Left kidney (tissue), 1 donor: ENCODE measurements at regions not wholly inside any gene's neighbourhood (a gene's known extent, or its start where the extent isn't known, plus 50 kb on each side); places are given as distances from the start of the nearest gene placed in this dataset.

Source experiments
- DNase-seq: peaks from one replicate; pipeline ENCODE4 v3.0.0-alpha.2; 2013

DNA sequence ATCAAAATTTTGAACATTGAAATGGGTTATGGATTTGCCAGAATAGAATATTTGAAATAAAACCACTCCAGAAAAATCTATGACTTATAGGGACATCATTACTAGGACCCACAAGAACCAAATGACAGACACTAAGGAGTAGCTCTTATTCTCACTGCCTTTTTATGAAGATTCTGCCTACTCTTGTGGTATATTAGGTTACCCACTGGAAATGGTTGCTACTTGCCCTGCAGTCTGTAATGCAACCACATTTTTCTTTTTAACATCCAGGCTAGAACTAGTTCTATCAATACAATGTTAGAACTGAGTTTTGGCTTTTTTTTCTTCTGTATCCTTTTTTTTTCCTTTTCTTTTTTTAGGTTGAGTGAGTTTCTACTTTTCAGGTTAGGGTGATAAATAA lies 158.9 kb downstream of the PPP1R2C start:
- DNase-seq: no peak

DNA sequence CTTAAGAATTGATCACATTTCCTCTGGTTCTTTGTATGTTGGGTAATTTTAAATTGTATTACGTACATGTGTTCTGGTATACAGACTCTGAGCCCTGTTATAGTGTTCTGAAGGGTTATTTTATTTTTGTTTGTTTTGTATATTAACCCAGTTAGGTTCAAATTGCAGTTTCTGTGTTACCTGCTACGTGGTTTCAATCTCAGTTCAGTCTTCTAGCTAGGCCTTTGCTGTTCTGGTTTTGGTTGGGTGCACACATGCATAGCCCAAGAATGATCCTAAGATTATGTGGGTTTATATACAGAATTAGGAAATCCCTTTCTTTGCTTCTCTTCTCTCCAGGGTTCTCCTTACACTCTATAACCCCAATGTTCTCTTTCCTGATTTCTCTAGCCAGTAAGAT lies 161.0 kb downstream of the PPP1R2C start:
- no peak for DNase-seq

DNA sequence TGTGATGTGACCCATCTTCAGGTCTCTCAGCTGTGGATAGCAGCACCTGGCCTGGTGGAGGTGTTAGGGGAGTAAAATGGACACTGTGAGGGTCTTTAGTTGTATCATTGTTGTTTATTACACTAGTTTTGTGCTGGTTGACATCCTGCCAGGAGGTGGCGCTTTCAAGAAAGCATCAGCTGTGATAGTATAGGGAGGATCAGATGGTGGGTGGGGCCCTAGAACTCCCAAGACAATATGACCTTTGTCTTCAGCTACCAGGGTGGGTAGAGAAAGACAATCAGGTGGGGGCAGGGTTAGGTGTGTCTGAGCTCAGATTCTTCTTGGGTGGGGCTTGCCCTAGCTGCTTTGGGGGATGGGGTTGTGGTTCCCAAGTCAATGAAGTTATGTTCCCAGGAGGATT lies 162.8 kb downstream of the PPP1R2C start:
- no peak for DNase-seq

DNA sequence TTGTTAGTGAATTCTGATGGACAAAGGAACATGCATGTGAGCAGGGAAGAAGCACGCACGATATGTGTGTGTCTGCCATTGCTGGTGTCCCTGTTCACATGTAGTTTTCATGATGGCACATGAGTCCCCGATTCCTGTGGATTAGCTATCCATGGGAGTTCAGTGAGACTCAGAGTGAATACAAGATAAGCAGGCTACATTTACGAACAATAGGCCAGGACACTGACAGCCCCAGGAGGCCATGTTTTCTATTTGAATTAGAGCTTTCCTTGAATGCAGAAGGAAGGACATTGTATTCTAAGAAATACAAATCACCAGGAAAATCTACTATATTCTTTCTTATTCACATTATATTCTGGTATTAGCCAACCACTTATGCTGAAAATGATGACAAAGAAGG lies 171.4 kb downstream of the PPP1R2C start:
- no peak for DNase-seq

DNA sequence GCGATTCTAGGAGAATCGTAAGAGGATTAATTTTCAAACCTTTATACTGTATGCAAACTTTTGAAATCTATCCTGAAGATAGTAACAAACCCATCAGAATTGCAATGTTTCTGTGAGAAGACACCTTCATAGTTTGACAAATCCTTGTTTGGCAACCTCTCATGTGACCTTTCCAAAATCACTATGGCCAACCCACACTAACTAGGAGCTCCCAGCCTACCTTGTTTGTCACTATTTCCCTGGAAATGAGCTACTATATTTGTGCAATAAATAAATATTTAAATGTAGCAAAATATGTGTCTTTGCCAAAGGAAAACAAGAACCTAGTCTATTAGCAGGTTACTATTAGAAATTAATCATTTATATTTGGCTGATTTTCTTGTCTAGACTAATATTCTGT lies 173.7 kb downstream of the PPP1R2C start:
- DNase-seq: no peak

DNA sequence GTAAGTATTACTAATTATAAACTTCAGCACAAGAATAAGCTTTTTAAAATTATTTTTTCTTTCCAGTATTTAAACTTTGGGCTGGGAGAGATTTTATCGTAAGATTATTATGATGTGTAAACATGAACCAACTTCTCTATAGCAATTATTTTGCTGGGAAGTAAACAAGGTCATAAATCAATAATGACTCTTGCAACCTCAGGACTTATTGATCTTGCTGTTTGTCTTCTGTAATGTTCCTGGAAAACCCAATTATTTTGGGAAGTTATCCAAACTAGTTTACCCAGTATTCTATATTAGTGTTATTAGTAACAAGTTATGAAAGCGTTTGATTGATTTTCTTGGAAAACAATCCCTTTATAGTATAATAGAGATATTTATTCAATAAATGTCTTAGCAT lies 174.9 kb downstream of the PPP1R2C start:
- no peak for DNase-seq

DNA sequence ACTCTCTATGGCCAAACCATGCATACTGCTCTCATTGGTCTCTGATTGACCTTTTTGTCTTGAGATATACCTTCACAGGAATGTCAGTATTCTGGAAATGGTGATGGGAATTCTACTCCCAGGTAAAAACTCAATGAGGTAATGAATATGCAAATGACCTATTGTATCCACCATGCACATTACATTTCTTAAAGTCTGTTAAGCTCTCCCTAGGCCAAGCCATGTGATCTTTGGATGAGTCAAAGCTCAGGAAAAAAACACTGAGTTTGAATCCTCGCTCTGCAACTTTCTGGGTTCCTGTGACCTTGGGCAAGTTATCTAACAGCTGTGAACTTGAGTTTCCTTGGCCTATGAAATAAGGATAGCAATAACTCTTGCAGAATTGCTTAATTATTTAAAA lies 175.4 kb downstream of the PPP1R2C start:
- DNase-seq: no peak

DNA sequence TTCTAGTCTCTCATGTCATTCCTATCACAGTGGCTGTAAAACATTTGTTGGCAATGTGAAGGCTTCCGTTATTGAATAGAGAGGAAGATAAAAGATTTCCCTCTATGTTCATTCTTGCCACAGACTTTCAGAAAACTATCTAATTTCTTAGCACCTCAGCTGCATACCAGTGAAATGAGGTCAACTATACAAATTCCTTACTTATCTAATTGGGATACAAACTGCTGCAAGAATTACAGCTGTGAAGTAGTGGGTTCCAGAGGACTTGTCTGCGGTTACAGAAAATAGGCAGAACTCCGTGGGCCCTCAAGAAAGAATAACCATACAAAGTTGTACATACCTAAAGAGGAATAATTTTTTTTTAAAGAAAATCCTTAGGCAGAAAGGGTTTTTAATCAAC lies 175.8 kb downstream of the PPP1R2C start:
- DNase-seq: no peak

DNA sequence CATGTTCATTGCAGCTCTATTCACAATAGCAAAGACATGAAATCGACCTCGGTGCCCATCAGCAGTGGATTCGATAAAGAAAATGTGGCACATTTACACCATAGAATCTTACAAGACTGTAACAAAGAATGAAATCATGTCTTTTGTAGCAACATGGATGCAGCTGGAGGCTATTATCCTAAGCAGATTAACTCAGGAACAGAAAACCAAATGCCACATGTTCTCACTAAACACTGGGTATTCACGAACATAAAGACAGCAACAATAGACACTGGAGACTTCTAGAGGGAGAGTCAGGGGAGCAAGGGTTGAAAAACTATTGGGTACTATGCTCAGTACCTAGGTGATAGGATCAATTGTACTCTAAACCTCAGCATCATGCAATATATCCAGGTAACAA lies 180.5 kb downstream of the PPP1R2C start:
- DNase-seq: no peak

DNA sequence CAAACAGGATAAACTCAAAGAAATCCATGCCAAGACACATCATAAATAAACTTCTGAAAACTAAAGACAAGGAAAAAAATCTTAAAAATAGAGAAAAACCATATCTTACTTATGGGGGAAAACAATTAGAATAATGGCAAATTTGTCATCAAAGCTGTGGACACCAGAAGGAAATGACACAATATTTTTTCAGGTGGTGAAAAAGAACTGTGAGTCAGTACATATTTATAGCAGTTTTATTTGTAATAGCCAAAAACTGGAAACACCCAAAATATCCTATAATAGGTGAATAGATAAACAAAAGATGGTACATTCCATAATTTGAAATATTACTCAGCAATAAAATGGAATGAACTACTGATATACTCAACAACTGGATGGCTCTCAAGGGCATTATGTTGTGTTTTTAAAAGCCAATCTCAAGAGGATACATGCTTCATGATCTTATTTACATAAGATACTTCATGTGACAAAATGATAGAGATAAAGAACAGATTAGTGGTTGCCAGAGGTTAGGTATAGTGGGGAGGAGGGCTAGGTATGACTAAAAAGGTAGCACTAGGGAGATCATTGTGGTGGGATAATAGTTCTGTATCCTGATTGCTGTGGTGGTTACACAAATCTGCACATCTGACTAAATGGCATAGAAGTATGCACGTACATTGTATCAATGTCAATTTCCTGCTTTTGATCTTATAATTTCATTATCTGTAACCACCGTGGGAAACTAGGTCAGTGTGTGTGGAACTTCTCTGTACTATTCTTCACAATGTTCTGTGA lies 191.9 kb downstream of the PPP1R2C start:
- no peak for DNase-seq

DNA sequence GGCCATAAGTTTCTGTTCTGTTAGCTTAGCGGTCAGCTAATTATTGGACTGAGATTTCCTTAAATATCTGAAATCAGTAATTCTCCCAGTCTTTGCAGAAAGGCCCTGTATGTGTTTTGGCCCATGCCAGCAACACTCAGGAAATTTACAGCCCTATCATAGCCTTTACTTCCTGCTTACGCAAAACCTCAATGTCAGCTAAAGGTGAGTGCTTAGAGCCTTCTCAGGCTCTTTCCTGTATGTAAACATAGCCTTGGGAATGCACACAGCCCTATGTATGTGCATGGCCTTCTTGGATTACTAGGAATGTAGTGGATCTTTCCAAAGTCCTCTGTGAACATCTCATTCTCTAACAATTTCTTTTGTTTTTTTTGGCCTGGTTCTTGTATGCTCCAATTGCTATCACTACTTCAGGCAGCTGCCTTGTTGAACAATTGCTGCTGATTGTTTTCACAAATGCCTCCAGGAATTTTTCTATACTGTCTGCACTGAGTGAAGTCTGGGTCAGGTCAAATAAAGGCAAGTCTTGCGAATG lies 200.0 kb downstream of the PPP1R2C start:
- DNase-seq: no peak

DNA sequence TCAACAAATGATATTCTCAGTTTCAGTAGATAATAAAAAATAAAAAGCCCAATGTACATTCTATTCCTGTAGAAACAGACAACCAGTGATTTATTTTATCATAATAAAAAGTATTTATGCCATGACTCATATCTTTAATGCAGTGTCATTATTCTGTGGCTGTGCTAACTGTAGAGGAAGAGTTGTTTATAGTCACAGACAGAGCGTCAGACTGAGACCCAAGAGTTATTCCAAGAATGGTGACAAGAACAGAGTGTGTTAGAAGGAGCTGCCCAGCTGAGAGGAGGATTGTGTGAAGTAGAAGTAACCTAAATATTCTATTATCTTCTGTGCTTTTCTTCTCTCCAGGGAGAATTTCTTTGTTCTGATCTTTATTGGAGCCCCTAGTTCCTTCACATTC lies 210.7 kb downstream of the PPP1R2C start:
- no peak for DNase-seq

DNA sequence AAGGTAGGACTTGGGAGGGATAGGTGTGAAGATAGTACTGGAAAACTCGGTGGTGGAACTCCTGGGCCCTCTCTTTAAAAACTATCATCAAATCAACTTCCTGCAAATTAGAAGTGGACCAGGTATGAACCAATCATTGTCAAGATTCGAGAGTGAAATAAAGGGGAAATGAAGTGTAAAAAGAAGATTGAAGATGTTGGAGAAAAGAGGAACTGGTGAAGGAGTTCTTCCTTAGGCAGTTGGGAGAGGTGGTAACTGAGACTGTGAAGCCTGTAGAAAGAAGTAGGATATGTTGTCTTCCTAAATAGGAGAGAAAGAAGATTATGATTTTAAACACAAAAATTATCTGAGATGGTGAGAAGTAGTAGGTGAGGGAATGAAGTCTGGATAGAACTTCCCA lies 212.2 kb downstream of the PPP1R2C start:
- DNase-seq: no peak

DNA sequence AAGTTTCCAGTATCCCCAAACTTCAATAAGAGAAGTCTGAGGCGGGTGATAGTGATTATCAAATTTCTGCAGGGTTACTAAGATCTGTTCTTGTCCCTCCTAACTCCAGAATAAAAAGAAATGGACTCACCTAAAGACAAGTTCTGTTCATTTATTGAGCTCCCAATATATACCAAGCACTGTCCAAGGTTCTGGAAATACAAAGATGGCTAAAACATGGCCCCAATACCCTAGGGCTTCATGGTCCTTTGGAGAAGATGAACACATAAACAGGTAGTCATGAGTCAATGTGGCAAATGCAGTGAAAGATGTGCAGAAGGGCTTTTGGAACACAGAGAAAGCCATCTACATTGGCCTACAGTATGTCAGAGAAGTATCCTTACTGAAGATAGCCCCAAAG lies 231.2 kb downstream of the PPP1R2C start:
- DNase-seq: no peak

DNA sequence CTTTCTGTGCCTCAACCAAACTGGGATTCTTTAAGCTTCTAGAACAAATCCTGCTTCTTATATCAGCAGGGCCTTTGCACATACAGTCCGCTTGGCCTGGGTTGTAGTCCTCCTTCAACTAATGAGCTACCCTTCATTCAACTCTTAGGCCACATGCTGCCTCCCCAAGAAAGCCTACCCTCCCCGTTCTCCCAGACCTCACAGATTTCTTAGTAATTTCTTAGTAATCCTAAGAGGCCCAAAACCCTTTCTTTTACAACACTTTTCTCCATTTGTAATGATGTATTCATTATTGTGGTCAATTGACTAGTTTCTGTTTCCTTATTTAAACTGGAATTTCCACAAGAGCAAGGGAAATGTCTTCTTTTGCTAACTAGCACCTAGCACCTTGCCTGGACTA lies 233.1 kb downstream of the PPP1R2C start:
- no peak for DNase-seq

DNA sequence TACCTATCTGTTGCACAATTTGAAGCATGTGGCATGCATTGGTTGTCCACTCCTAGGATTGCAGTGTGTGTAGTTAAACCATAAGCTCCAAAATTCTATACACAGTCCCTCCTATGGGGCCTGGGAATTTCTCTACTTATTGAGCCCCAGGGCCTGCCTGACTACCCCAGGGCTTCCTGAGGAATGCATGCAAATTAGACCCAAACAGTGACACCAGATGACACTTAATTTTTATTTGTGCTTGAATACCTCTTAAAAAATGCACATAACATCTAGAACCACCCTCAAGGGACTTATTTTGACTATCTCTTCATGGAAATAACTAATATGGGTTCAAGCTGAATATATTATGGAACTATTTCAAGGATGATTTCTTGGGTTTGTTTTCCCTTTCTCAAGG lies 236.4 kb downstream of the PPP1R2C start:
- DNase-seq: no peak

DNA sequence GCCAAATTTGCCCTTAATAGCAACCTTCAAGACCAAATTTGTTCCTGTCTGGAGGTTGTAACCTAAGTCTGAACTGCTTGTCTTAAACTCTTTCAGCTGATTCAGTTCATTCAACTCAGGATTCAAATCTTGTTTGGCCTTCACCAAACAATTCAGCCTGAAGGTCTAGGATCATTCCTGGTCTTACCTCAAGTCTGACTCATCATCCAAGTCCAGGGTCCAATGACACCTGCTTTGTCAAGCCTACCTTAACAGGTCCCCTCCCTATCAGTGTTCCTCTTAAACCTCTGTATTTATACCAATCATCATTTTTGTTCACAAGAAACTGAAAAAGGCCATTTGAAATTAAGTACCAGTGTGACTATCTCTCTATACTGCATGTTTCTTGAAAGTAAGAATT lies 237.8 kb downstream of the PPP1R2C start:
- DNase-seq: no peak

DNA sequence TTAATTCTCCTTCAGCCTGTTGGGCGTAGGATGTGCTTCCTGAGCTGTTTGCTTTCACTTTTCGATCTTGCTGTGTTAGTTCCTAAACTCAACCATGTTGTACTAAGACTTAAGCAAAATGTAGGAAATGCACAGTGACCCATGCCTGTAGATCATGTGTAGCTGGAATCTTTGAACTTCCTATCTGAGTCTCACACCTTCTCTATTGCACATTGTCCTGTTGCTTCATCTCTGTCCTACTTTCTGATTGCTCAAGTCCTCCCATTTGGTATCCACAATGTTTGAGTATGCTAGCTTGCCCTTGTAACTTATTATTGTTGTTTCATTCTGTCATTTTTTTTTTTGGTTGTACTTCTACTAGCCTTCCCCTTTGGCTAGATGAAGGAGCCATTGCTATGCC lies 239.6 kb downstream of the PPP1R2C start:
- no peak for DNase-seq

DNA sequence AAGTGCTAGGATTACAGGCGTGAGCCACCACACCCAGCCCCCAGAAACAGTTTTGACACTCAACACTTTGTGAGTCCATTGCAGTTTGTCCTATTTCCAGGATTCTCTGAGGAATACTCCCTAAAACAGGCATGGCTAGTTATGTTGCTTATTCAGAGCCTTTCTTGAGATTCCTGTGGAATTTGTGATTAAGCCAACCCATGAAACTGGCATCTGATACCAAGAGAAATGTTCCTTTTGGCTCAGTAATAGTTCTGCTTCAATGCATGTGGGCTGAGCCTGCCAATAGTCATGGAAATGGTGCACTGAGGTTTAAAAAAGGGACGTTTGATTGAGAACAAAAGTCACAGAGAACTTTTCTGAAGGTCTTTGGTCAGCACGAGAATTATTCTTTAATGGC lies 241.7 kb downstream of the PPP1R2C start:
- DNase-seq: no peak

DNA sequence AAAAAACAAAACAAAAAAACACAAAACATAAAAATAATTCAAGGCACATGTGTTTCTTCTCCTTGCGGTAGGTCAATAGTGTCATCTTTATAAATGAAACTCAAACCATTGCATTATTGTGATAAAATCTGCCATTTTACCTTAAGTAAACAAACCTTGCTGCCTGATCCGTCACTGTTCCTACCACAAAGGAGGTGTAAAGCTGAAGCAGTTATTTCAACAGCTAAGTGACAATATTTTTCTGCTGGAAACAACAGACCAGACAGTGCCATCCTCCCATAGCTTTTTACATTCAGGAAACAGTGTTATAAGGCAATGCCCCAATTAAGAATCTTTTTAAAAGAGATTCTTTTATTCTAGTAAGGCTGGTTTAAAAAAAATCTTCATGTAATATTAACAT lies 242.7 kb downstream of the PPP1R2C start:
- no peak for DNase-seq

DNA sequence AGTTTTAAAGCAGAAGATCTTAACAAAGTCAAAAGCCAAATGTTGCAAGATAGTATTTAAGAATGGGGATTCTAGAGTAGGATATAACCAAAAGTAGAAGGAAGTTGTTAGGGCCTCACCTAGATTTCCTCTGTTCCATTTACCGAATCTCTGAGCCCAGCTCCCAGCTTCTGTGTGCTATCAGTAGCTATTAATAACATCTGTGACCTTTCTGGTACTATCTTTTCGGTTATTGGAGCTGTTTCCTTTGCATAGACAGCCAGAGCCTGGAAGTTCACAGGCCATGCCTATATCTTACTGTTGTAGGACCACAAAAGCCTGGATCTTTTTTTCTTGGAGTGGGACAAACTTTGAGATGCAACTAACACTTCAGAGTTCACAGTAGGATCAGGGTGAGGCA lies 244.2 kb downstream of the PPP1R2C start:
- DNase-seq: no peak

DNA sequence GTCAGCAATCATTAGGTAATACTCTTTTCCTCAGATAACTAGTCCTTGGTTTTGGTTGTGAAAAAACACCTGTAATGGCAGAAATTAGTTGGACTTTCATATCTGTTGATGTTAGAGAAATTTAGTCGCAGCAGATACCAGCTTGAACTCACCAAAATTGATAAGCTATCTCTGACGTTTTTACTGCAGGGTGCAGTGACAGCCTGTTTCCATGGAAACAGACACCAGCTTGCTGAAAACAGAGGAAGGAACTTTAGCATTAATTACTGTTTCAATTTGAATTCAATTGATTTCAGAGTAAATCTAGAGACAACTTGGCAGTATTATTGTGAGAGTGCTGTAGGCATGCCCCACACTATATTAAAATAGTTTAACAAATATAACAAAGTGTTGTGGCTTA lies 246.5 kb downstream of the PPP1R2C start:
- no peak for DNase-seq

DNA sequence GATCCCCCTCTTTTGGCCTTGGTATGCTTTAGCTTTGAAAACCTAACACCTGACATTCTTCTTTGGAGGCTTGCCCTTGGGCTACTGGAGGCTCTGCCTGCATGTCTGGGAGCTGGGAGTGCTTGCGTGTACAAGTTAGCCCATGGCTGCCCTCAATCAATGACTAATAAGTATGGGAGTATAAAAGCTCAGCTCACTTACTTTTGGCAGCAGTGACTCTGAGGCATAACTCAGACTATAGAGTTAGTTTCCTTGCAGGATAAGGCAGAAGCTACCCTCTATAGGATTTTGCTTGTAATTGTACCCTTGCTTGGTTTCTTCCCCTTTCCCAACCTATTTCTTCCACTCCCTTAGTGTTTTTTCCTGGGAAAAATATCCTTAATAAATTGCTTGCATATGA lies 247.9 kb downstream of the PPP1R2C start:
- DNase-seq: no peak

DNA sequence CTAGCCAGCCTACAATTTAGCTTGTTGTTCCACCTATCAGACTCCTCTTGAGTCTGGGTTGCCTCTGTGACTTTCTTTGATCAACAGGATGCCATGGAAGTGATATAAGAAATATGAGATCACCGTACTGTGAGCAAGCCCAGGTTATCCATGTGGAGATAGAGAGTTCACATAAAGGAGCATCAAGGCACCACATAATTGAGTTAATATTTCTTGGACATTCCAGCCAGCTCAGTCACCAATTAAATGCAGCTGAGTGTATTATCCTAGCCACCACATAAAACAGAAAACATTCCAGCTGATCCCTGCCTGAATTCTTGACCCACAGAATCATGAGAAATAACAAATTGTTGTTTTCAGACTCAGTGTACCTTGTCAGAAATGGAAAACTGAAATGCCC lies 253.6 kb downstream of the PPP1R2C start:
- no peak for DNase-seq
